Retinal pigment epithelial cell (primary cell): ENCODE measurements at regions not wholly inside any gene's neighbourhood (a gene's known extent, or its start where the extent isn't known, plus 50 kb on each side); places are given as distances from the start of the nearest gene placed in this dataset.

Source experiments
- DNase-seq: peaks from one replicate; pipeline ENCODE4 v3.0.0-alpha.2; 2010; ENCODE audit warnings: low read depth
- H3K4me3 ChIP-seq: 2 replicates; pipeline ENCODE4 v1.5.1; 2011; ENCODE audit warnings: mild to moderate bottlenecking, low read length, control low read depth, moderate library complexity
- CTCF ChIP-seq: conservative IDR thresholded peaks from 2 replicates; pipeline ENCODE4 v1.5.1; 2011; ENCODE audit warnings: low read depth, low read length, control low read depth, inconsistent platforms

GRCh38 chr7:135731-136645 lies 56.4 kb upstream of the FAM20C start:
- no peak overlapping the region for H3K4me3 ChIP-seq
- TF ChIP-seq CTCF: no peak
- DNase-seq: no peak

- no peak for DNase-seq
- no peak for TF ChIP-seq CTCF
- H3K4me3 ChIP-seq: no peak overlapping the region
Measured at GRCh38 chr7:137094-137891, 55.1 kb upstream of the FAM20C start.

- no peak overlapping the region for H3K4me3 ChIP-seq
- TF ChIP-seq CTCF: no peak
- DNase-seq: no peak
Measured at GRCh38 chr7:139131-139530, 53.2 kb upstream of the FAM20C start.

GRCh38 chr7:139561-140243 lies 52.7 kb upstream of the FAM20C start:
- DNase-seq: no peak
- TF ChIP-seq CTCF: no peak
- H3K4me3 ChIP-seq: no peak overlapping the region

GRCh38 chr7:140996-141395 lies 51.4 kb upstream of the FAM20C start:
- no peak for DNase-seq
- no peak for TF ChIP-seq CTCF
- H3K4me3 ChIP-seq: no peak overlapping the region

GRCh38 chr7:142248-142941 lies 50.0 kb upstream of the FAM20C start:
- no peak for TF ChIP-seq CTCF
- no peak for DNase-seq
- no peak overlapping the region for H3K4me3 ChIP-seq
